IMR-90 (cell line): ENCODE measurements at regions not wholly inside any gene's neighbourhood (a gene's known extent, or its start where the extent isn't known, plus 50 kb on each side); places are given as distances from the start of the nearest gene placed in this dataset.

ENCODE experiments used
- ATAC-seq: fragments of 200-7000 bp; cut with Tn5 transposase; 2 replicates; pipeline ENCODE4 v1.9.1; 2020; ENCODE audit warnings: low read depth, mild to moderate bottlenecking, moderate library complexity
- BruUV-seq: library from RNA; stranded (reverse); fragments of 400-500 nt; replicated peaks from 2 replicates; lab custom pipeline; 2021; lab: Mats Ljungman, UMichigan
- CTCF ChIA-PET: fragments of 300-600 bp; formaldehyde crosslinking; extraction: SDS; loops from one replicate; lab custom pipeline; 2021; ENCODE audit warnings: antibody characterized with exemption; lab: Yijun Ruan, JAX
- POLR2A ChIA-PET: fragments of 300-600 bp; sonication (Branson Sonifier 250); formaldehyde crosslinking; loops from one replicate; lab custom pipeline; 2022; ENCODE audit warnings: antibody characterized with exemption; ENCODE audit not compliant: unreplicated experiment; lab: Charles Lee
- DNase-seq: peaks from one replicate; pipeline ENCODE4 v3.0.0; 2013
- H2AFZ ChIP-seq: replicated peaks from 2 replicates; pipeline ENCODE3; 2013; ENCODE audit warnings: low read length, mild to moderate bottlenecking; ENCODE audit not compliant: poor library complexity
- H2AK5ac ChIP-seq: 2 replicates; pipeline ENCODE4 v1.6.1; 2013; ENCODE audit warnings: low read depth, low read length, inconsistent platforms
- H2AK9ac ChIP-seq: replicated peaks from 2 replicates; pipeline ENCODE3; 2013; ENCODE audit warnings: mild to moderate bottlenecking, low read depth, low read length, moderate library complexity; ENCODE audit not compliant: poor library complexity
- H2BK120ac ChIP-seq: 2 replicates; pipeline ENCODE4 v1.6.1; 2013; ENCODE audit warnings: low read depth, low read length, inconsistent platforms
- H2BK15ac ChIP-seq: 3 replicates; pipeline ENCODE4 v1.6.1; 2013; ENCODE audit warnings: low read depth, low read length, inconsistent platforms
- H2BK20ac ChIP-seq: 2 replicates; pipeline ENCODE4 v1.6.1; 2013; ENCODE audit warnings: low read depth, mild to moderate bottlenecking, inconsistent platforms, low read length, moderate library complexity
- H2BK5ac ChIP-seq: 2 replicates; pipeline ENCODE4 v1.6.1; 2013; ENCODE audit warnings: mild to moderate bottlenecking, low read depth, low read length, inconsistent platforms; ENCODE audit not compliant: poor library complexity, severe bottlenecking
- H3K14ac ChIP-seq: replicated peaks from 2 replicates; pipeline ENCODE4 v1.6.1; 2013; ENCODE audit warnings: low read depth, low read length, inconsistent platforms
- H3K18ac ChIP-seq: 2 replicates; pipeline ENCODE4 v1.6.1; 2013; ENCODE audit warnings: low read depth, low read length, control low read depth
- H3K23ac ChIP-seq: 2 replicates; pipeline ENCODE4 v1.6.1; 2013; ENCODE audit warnings: low read depth, low read length, inconsistent platforms
- H3K27ac ChIP-seq: 2 replicates; pipeline ENCODE4 v1.5.1; 2013; ENCODE audit warnings: mild to moderate bottlenecking, control low read depth, low read length; ENCODE audit not compliant: insufficient read depth
- H3K27me3 ChIP-seq: 2 replicates; pipeline ENCODE4 v1.6.1; 2013; ENCODE audit warnings: low read length; ENCODE audit not compliant: control insufficient read depth, insufficient read depth
- H3K36me3 ChIP-seq: 2 replicates; pipeline ENCODE4 v1.6.1; 2013; ENCODE audit warnings: low read length, mixed read lengths; ENCODE audit not compliant: control insufficient read depth, insufficient read depth
- H3K4ac ChIP-seq: 2 replicates; pipeline ENCODE4 v1.6.1; 2013; ENCODE audit warnings: low read depth, low read length, inconsistent platforms
- H3K4me1 ChIP-seq: 2 replicates; pipeline ENCODE4 v1.6.1; 2013; ENCODE audit warnings: low read length, mixed read lengths; ENCODE audit not compliant: control insufficient read depth, insufficient read depth
- H3K4me2 ChIP-seq: 2 replicates; pipeline ENCODE4 v1.6.1; 2013; ENCODE audit warnings: low read depth, mild to moderate bottlenecking, control low read depth, low read length, moderate library complexity
- H3K4me3 ChIP-seq: 2 replicates; pipeline ENCODE4 v1.5.1; 2013; ENCODE audit warnings: low read depth, mild to moderate bottlenecking, control low read depth, low read length, moderate library complexity; ENCODE audit not compliant: insufficient read depth
- H3K56ac ChIP-seq: 2 replicates; pipeline ENCODE4 v1.6.1; 2013; ENCODE audit warnings: low read length, inconsistent platforms; ENCODE audit not compliant: insufficient read depth; ENCODE audit errors: extremely low read depth
- H3K79me1 ChIP-seq, 2 experiments: 2 replicates each; pipeline ENCODE4 v1.6.1; 2013; ENCODE audit warnings: low read length in 2 of 2, inconsistent platforms in 1 of 2, low read depth in 1 of 2
- H3K9ac ChIP-seq: 2 replicates; pipeline ENCODE4 v1.6.1; 2013; ENCODE audit warnings: low read depth, low read length, control low read depth
- H3K9me1 ChIP-seq: 2 replicates; pipeline ENCODE4 v1.6.1; 2013; ENCODE audit warnings: low read length, inconsistent platforms; ENCODE audit not compliant: insufficient read depth
- H3K9me3 ChIP-seq: 2 replicates; pipeline ENCODE4 v1.6.1; 2013; ENCODE audit warnings: low read length; ENCODE audit not compliant: control insufficient read depth, insufficient read depth
- H4K20me1 ChIP-seq: 2 replicates; pipeline ENCODE4 v1.6.1; 2013; ENCODE audit warnings: low read length, inconsistent platforms; ENCODE audit not compliant: insufficient read depth
- H4K5ac ChIP-seq: 2 replicates; pipeline ENCODE4 v1.6.1; 2013; ENCODE audit warnings: mild to moderate bottlenecking, low read depth, low read length, control low read depth
- H4K8ac ChIP-seq, 2 experiments: 2 replicates each; pipeline ENCODE4 v1.6.1; 2013; ENCODE audit warnings: low read depth in 2 of 2, low read length in 2 of 2, control low read depth in 1 of 2, inconsistent platforms in 1 of 2
- H4K91ac ChIP-seq: 2 replicates; pipeline ENCODE4 v1.6.1; 2013; ENCODE audit warnings: low read depth, low read length, inconsistent platforms; ENCODE audit not compliant: insufficient read depth
- BHLHE40 ChIP-seq: fragments of 150-350 bp; IDR thresholded peaks from 2 replicates; pipeline ENCODE4 v1.6.1; 2016; ENCODE audit warnings: mild to moderate bottlenecking, low read depth, low read length
- CEBPB ChIP-seq: IDR thresholded peaks from 2 replicates; pipeline ENCODE4 v1.6.1; 2012; ENCODE audit warnings: low read depth, low read length, improper control_type of control experiment
- CHD1 ChIP-seq: IDR thresholded peaks from 2 replicates; pipeline ENCODE4 v1.6.1; 2012; ENCODE audit warnings: low read depth, low read length, improper control_type of control experiment
- ELK1 ChIP-seq: fragments of 150-350 bp; IDR thresholded peaks from 2 replicates; pipeline ENCODE4 v1.6.1; 2016; ENCODE audit warnings: low read depth, mild to moderate bottlenecking, low read length, moderate library complexity, borderline replicate concordance
- FOS ChIP-seq: fragments of 150-350 bp; IDR thresholded peaks from 2 replicates; pipeline ENCODE4 v1.6.1; 2016; ENCODE audit warnings: low read depth, low read length
- MAZ ChIP-seq: IDR thresholded peaks from 2 replicates; pipeline ENCODE4 v1.6.1; 2012; ENCODE audit warnings: low read depth, mild to moderate bottlenecking, low read length, improper control_type of control experiment, moderate library complexity, borderline replicate concordance
- MXI1 ChIP-seq: IDR thresholded peaks from 2 replicates; pipeline ENCODE4 v1.6.1; 2012; ENCODE audit warnings: low read depth, mild to moderate bottlenecking, low read length, moderate library complexity, borderline replicate concordance
- POLR2A ChIP-seq: IDR thresholded peaks from 2 replicates; pipeline ENCODE4 v1.6.1; 2012; ENCODE audit warnings: mild to moderate bottlenecking, low read depth, low read length
- RAD21 ChIP-seq: IDR thresholded peaks from 2 replicates; pipeline ENCODE4 v1.6.1; 2012; ENCODE audit warnings: low read length, improper control_type of control experiment
- RCOR1 ChIP-seq: IDR thresholded peaks from 2 replicates; pipeline ENCODE4 v1.6.1; 2012; ENCODE audit warnings: mild to moderate bottlenecking, low read length, improper control_type of control experiment; ENCODE audit not compliant: insufficient replicate concordance
- RFX5 ChIP-seq: IDR thresholded peaks from 2 replicates; pipeline ENCODE4 v1.8.0; 2012; ENCODE audit warnings: low read depth, mild to moderate bottlenecking, low read length, moderate library complexity
- SMC3 ChIP-seq: fragments of 150-350 bp; IDR thresholded peaks from 2 replicates; pipeline ENCODE4 v1.6.1; 2016; ENCODE audit warnings: low read depth, mild to moderate bottlenecking, antibody characterized with exemption, low read length, moderate library complexity
- USF2 ChIP-seq: fragments of 150-350 bp; IDR thresholded peaks from 2 replicates; pipeline ENCODE4 v1.6.1; 2017; ENCODE audit warnings: mild to moderate bottlenecking, antibody characterized with exemption, low read length, low read depth
- WGBS, 2 experiments: methylation state at CpG; one replicate each; pipeline versions ENCODE4 v1.1.5 to v1.1.7; 2013; ENCODE audit warnings: missing lambda C conversion rate in 2 of 2; ENCODE audit not compliant: insufficient read length in 1 of 2; ENCODE audit errors: extremely low coverage in 2 of 2; 5-methylcytosine and 5-hydroxymethylcytosine counted together
- dilution Hi-C: fragments of 300-500 bp; cut with HindIII; formaldehyde crosslinking; loops from one replicate; pipeline ENCODE4 v1.14.3; 2018; ENCODE audit warnings: low sequenced_read_pairs; ENCODE audit not compliant: unreplicated experiment
- in situ Hi-C: fragments of 300-500 bp; cut with MboI; formaldehyde crosslinking; loops from 3 replicates; pipeline ENCODE4 v1.14.3; 2019; ENCODE audit warnings: low sequenced_read_pairs, inconsistent platforms, mixed read lengths
- intact Hi-C: fragments of 100-400 bp; cut with micrococcal nuclease; formaldehyde crosslinking; loops from 2 replicates; pipeline ENCODE4 v1.10.0; 2022
- TF ChIP-seq, protein P1 (sequence below): conservative IDR thresholded peaks from 2 replicates; pipeline ENCODE4 v1.5.1; 2012; ENCODE audit warnings: mild to moderate bottlenecking, low read depth, low read length, improper control_type of control experiment

DNA sequence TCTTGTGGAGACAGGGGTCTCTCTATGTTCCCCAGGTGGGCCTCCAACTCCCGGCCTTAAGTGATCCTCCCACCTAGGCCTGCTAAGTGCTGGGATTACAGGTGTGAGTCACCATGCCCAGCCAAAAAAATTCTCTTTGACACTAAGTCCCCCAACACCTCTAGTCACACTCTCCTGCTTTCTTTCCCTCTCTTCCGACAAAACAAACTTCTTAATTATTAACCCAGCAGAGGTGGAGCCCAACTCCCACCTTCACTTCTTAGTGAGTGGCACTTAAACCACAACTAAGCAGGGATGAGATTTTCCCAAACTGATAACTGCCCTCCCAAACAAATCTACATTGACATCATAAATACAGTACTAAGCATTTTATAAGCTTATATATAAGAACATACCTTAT, 60.5 kb upstream of the PMAIP1 start:
- Histone ChIP-seq H3K9ac (no peak overlapping the region), H3K9me1 (no peaks in the 10 kb centered on the region; the same call in 1 of the 2 replicates), H2BK5ac (no peak overlapping the region), H4K8ac (no peak overlapping the region), H3K4ac (no peak overlapping the region), H2AK5ac (no peak overlapping the region), H2AK9ac (no peak overlapping the region), H3K27ac (no peak overlapping the region), H4K20me1 (no peaks in the 10 kb centered on the region), H3K4me2 (no peak overlapping the region), H4K5ac (no peak overlapping the region), H3K23ac (no peak overlapping the region), H2BK120ac (no peak overlapping the region), H2BK15ac (no peak overlapping the region), H4K91ac (no peak overlapping the region), H3K18ac (no peak overlapping the region), H3K9me3 (no peaks in the 10 kb centered on the region), H2BK20ac (no peak overlapping the region), H3K4me1 (peaks cover 2% of the 10 kb centered on the region; the same call in 1 of the 2 replicates), H3K14ac (no peak overlapping the region), H2AFZ (no peak overlapping the region), H3K79me1 (no peaks in the 10 kb centered on the region), H3K4me3 (no peak overlapping the region), H3K27me3 (no peaks in the 10 kb centered on the region), H3K56ac (no peak overlapping the region), H3K36me3 (no peaks in the 10 kb centered on the region)
- ChIA-PET POLR2A (no interaction called here), CTCF (interaction anchor here (0.6 to 1.3 kb wide), 2 partner anchors 49 to 148 kb away, joined by 3 to 5 read pairs; no protein-coding TSS in a partner anchor)
- DNase-seq (no peak), ATAC-seq (no peak)
- no peak for TF ChIP-seq CEBPB
- no peak for TF ChIP-seq ELK1
- no peak for TF ChIP-seq RAD21
- no peak for TF ChIP-seq USF2
- no peak for TF ChIP-seq MAZ
- no peak for TF ChIP-seq BHLHE40
- no peak for TF ChIP-seq FOS
- TF ChIP-seq, protein P1, sequence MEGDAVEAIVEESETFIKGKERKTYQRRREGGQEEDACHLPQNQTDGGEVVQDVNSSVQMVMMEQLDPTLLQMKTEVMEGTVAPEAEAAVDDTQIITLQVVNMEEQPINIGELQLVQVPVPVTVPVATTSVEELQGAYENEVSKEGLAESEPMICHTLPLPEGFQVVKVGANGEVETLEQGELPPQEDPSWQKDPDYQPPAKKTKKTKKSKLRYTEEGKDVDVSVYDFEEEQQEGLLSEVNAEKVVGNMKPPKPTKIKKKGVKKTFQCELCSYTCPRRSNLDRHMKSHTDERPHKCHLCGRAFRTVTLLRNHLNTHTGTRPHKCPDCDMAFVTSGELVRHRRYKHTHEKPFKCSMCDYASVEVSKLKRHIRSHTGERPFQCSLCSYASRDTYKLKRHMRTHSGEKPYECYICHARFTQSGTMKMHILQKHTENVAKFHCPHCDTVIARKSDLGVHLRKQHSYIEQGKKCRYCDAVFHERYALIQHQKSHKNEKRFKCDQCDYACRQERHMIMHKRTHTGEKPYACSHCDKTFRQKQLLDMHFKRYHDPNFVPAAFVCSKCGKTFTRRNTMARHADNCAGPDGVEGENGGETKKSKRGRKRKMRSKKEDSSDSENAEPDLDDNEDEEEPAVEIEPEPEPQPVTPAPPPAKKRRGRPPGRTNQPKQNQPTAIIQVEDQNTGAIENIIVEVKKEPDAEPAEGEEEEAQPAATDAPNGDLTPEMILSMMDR: no peak
- no peak for TF ChIP-seq MXI1
- no peak for TF ChIP-seq RFX5
- TF ChIP-seq SMC3: no peak
- no peak for TF ChIP-seq POLR2A
- no peak for TF ChIP-seq RCOR1
- TF ChIP-seq CHD1: no peak
- dilution Hi-C loops (no loop called here), in situ Hi-C loops (loop anchor here (25.0 kb wide), 1 partner anchor 573 kb away; no protein-coding TSS in a partner anchor), intact Hi-C loops (loop anchor here (10.0 kb wide), 1 partner anchor 116 kb away; no protein-coding TSS in a partner anchor)
- WGBS, 2 experiments: 100% methylated on average over 1 of the region's 2 CpGs; no CpG with 5 or more reads in 1 of the 2 experiments
- BruUV-seq: no TSS peak
